GM12873 (cell line): ENCODE measurements at regions not wholly inside any gene's neighbourhood (a gene's known extent, or its start where the extent isn't known, plus 50 kb on each side); places are given as distances from the start of the nearest gene placed in this dataset.

Source experiments
- CTCF ChIP-seq: IDR thresholded peaks from 2 replicates; pipeline ENCODE4 v1.5.1; 2012; ENCODE audit warnings: low read depth, mild to moderate bottlenecking, moderate library complexity, low read length, control low read depth; ENCODE audit not compliant: insufficient read depth; ENCODE audit errors: missing control alignments

- TF ChIP-seq CTCF = no peak
Observed at GRCh38 chr2:195026261-195026660, 630.8 kb upstream of the SLC39A10 start.

GRCh38 chr2:195022508-195022830 is 634.6 kb upstream of the SLC39A10 start:
- TF ChIP-seq CTCF = no peak

- TF ChIP-seq CTCF = no peak
Observed at GRCh38 chr2:195021711-195022507, 635.1 kb upstream of the SLC39A10 start.

GRCh38 chr2:195018462-195018861 is 638.6 kb upstream of the SLC39A10 start:
- TF ChIP-seq CTCF = no peak

- no peak for TF ChIP-seq CTCF
Observed at GRCh38 chr2:195017890-195018289, 639.1 kb upstream of the SLC39A10 start.

- no peak for TF ChIP-seq CTCF
Observed at GRCh38 chr2:195016841-195017240, 640.2 kb upstream of the SLC39A10 start.

GRCh38 chr2:195009202-195009601 is 647.8 kb upstream of the SLC39A10 start:
- no peak for TF ChIP-seq CTCF
